ENCODE measurements at regions not wholly inside any gene's neighbourhood (a gene's known extent, or its start where the extent isn't known, plus 50 kb on each side); places are given as distances from the start of the nearest gene placed in this dataset.
A peak's percentile ranks its signal among the peaks of the same experiment; 100 is the strongest.
"Not testable (repeated sequence)": the region's sequence is repeated elsewhere in the genome, so short reads cannot be mapped to it uniquely, and the experiment has no call there.

DNA sequence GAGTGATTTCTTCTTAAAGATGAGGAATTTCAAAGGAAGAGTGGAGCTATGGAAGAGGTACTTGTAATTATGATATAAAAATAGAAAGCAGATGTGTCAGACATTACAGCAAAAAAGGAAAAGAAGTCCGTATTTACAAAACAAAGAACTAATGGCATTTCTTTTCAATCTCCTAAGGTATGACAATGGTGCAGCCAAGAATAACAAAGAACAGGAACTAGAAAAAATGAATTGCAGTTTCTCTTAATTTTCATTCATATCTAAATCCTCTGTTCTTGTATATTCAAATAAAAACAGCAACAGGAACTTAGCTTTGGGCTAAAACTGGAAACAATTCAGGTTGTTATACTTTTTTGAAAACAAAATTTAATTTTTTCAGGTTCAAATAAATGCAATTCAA is 105.1 kb downstream of the SPRY1 start:
- DNase-seq, result no peak

DNA sequence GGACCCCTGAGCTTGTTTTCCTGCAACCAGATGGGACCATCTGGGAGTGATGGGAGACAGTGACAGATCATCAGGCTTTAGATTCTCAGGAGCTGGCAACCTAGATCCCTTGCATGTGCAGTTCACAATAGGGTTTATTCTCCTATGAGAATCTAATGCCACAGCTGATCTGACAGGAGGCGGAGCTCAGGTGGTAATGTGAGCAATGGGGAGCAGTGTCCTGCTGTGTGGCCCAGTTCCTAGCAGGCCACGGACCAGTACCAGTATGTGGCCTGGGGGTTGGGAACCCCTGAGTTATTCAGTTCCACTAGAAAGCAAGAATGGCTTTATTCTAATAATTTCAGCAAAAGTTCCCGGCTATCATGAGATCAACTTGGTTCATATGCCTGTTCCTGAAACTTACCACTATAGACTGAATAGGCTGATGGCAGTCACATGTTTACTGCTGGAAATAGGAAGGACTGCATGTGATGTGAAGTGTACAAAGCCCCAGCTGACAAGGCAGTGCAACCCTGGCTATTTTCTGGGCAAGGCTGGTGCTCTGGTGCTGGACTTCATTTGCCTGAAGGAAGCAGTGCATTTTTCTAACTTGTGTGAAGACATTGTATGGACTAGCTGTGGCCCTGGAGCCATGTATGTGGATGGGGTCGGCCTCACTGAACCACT is 107.2 kb downstream of the SPRY1 start:
- DNase-seq, result no peak

DNA sequence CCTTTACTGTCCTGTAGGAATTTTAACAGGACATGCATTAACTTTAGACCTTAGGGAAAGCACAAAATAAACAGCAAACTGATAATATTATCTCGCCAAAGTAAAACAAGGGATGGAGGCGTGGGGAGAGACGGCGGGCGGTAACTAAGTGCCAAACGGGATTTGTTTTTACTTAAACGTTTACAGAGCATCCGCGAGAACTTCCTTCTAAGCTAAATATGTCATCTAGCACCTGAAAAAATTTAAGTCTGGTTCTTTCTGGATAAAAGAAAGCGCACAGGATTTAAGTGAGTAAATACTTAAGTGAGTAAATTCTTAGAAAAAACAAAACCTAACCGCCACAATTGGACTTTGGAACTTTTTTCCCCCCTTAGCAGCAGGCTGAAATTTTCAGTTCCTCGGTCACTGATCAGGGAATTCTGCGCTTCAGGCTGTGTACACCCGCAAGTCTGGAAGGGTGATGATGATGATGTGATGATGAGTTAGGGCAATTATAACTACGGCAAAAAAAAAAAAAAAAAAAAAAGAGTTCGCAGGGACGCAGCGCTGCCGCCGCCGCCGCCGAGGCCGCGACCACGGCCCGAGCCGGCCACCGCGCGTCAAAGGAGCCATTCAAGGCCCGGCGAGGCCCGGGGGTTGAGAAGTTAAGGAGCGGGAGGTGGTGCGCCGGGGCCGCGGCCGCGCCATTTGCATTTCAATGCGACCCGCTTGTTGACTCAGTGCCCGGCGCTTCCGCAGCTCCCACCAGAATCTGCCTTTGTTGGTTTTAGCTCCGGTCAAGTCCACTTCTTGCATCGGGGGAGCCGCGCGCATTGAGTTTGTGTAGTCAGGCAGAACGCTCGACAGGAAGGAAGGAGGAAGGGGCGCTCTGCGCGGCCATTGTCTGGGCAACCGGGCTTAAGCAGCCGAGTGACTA is 108.8 kb downstream of the SPRY1 start:
- peak; percentile 7 to 13 for DNase-seq

DNA sequence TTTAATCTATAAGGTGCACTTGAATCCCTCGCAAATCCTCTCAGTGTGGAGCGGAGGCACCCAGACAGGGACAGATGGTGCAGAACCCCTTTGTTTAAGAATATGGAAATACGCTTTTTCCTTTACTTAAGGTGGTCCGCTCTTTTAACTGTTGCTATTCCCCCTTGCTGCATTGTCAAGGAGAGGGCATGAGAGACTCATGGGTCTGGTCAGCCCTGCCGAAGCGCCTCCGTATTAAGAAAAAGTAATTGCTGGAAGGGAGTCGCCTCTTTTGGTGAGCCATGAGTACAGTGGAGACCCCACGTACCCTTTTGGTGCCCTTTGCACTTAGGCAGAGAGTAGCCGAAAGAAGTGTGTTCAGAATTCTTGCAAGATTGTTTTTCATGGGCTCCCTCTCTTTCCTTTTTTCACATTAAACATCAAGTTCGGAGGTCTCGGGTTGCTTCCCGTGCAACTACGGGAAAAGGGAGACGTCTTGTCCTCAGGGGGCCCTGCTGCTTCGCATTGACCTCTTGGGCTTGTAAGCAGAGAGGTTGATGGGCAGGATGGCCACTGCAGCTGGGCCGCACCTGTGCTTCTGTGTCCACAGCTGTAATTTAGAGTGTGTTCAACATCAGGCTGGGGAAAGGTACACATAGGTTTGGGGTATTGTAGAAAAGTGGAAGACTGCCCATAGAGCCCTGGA is 109.6 kb downstream of the SPRY1 start:
- no peak for DNase-seq

- DNase-seq, result no peak
Observed at GRCh38 chr4:123507376-123507775, 110.8 kb downstream of the SPRY1 start.

DNA sequence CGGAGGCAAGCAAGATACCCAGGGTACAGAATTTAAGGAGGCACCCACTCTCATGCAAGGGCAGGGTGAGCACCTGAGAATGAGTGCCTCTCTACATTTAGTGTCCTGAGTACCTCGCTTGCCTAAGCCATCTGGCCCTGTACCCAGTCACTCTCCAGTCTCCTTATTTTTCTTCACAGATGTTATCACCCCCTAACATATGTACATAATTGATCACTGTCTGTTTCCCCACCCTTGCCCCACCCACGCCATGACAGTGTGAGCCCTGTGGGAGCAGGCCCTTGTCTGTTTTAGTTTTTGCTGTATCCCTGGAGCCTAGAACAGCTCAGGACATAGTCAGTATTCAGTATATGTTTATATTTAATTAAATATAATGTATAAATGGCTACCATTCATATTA is 113.6 kb downstream of the SPRY1 start:
- DNase-seq, result no peak

- DNase-seq, result no peak
Observed at GRCh38 chr4:123510659-123511058, 114.1 kb downstream of the SPRY1 start.

DNA sequence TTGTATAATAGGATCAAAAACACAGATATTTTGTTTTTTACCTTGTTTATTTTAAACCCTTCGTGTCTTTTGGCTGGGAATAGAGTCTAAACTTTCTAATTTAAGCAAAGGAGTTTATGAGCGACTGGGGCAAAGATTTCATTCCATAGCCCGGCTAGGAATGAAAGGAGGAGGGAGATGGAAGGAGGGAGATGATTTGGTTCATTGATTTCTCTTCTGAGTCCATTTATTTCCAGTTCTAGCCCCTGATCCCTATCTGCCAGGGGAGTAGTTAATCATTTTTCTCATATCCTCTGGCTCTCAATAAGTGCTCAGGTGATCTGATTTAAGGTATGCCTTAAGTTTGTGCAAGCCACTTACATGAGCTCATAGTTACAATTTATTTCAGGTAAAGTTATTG is 120.0 kb downstream of the SPRY1 start:
- no peak for DNase-seq

- DNase-seq, result no peak
Observed at GRCh38 chr4:123517176-123517575, 120.6 kb downstream of the SPRY1 start.

DNA sequence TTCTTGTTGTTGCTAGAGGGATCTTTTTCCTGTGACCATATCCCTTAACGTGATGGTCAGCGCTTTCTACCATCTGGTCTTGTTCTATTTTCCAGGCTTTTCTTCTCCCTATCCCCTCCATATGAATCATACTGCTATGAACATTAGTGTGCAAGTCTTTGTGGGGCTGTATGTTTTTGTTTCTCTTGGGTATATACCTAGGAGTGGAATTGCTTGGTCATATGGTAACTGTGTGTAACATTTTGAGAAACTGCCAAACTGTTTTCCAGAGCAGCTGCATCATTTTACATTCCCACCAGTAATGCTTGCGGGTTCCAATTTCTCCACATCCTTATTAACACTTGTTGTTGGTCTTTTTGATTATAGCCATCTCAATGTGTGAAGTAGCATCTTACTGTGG is 121.4 kb downstream of the SPRY1 start:
- DNase-seq, result no peak

DNA sequence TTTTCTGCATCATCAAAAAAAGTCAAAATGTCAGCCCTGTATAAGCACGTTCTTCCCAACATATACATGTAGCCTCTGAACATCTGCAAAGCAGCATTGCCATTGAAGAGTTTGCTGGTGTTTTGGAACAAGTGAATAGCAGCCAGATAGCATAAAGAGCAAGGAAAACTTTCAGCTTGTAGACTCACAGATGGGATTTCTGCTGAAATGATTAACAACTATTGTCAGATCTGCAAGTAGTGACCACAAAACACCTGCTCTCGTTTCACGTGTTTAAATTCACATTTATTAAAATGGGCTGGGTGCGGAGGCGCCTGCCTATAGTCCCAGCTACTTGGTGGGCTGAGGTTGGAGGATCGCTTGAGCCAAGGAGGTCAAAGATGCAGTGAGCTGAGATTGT is 123.7 kb downstream of the SPRY1 start:
- DNase-seq, result no peak

- no peak for DNase-seq
Observed at GRCh38 chr4:123522081-123522480, 125.5 kb downstream of the SPRY1 start.

DNA sequence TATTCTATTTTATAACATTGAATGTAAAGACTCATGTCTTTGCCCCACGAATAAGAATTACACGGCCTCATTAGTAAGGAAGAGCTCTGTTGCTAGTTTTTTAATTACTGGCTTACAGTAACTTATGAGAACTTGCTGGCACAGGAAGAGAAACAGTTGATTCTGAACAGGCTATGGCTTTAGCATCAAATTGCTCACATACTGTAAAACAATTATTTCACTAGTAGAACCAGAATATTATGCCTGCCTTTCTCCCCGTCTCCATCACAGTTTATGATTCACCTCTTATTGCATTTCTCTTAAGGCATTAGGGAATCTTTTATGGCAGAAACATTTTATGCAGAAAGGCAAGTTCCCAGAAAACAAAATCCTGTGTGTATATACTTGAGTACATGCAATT is 126.1 kb downstream of the SPRY1 start:
- DNase-seq, result no peak

- no peak for DNase-seq
Observed at GRCh38 chr4:123524958-123525628, 128.5 kb downstream of the SPRY1 start.

- DNase-seq, result no peak
Observed at GRCh38 chr4:123526511-123526910, 129.9 kb downstream of the SPRY1 start.

- no peak for DNase-seq
Observed at GRCh38 chr4:123528501-123529277, 132.1 kb downstream of the SPRY1 start.

DNA sequence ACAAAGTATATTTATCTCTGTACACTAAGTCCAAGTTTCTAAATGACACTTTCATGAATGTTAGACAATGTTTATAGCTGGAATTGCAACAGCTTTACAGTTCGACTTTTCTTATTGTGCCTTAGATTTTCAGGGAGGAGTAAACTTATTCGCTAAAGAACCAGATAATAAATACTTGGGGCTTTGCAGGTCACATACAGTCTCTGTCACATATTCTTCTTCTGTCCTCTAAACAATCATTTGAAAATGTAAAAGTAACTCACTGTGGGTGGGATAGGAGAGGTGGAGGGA is 132.6 kb downstream of the SPRY1 start:
- no peak for DNase-seq

- no peak for DNase-seq
Observed at GRCh38 chr4:123530357-123530756, 133.8 kb downstream of the SPRY1 start.

- DNase-seq, result no peak
Observed at GRCh38 chr4:123535037-123535748, 138.6 kb downstream of the SPRY1 start.

DNA sequence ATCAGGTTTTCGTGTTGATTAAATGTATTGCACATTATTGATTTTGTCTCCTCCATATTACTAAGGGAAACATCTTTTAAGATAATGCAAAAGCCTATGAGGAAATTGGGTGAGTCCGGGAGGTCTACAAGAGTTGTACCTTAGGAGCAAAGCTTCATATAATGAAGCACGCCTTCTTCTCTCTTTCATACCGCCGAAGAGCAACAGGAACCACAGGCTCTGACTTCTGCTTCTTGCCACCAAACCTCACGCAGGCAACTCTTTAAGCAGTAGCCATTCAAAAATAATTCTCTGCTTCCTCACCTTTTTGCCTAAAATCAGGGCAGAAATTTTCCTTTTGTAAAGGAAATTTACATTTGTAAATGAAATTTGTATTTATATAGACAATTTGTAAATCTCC is 139.6 kb downstream of the SPRY1 start:
- DNase-seq, result no peak

GRCh38 chr4:123537906-123538402 is 141.4 kb downstream of the SPRY1 start:
- DNase-seq, result not testable (repeated sequence)

All from CD4-positive, alpha-beta T cell treated with Interleukin-4 for 1 hour (primary cell).